HCT116 (cell line): ENCODE measurements at regions not wholly inside any gene's neighbourhood (a gene's known extent, or its start where the extent isn't known, plus 50 kb on each side); places are given as distances from the start of the nearest gene placed in this dataset.

Source experiments
- EZH2 ChIP-seq: fragments of 200-600 bp; sonication (generic); IDR thresholded peaks from 2 replicates; pipeline ENCODE4 v1.6.1; 2017; ENCODE audit warnings: antibody characterized with exemption, mixed run types
- JUND ChIP-seq: IDR thresholded peaks from 2 replicates; pipeline ENCODE4 v1.6.1; 2012
- POLR2A ChIP-seq: IDR thresholded peaks from 2 replicates; pipeline ENCODE4 v1.7.0; 2011; ENCODE audit warnings: borderline replicate concordance; ENCODE audit not compliant: insufficient read depth, insufficient read length; ENCODE audit errors: extremely low read depth
- YY1 ChIP-seq: IDR thresholded peaks from 2 replicates; pipeline ENCODE4 v1.6.1; 2011; ENCODE audit warnings: low read length, low read depth, moderate library complexity, mild to moderate bottlenecking; ENCODE audit not compliant: insufficient replicate concordance; ENCODE audit errors: extremely low read depth
- TF ChIP-seq, protein P1 (sequence below), 3 experiments: fragments of 200-600 bp in 1 of 3; sonication (generic) in 1 of 3; IDR thresholded peaks in 2 of 3; conservative IDR thresholded peaks in 1 of 3; 2 replicates each; pipeline ENCODE4 v1.5.1; 2012 to 2017; ENCODE audit warnings: low read depth in 2 of 3, low read length in 2 of 3, antibody characterized with exemption in 1 of 3, borderline replicate concordance in 1 of 3, control low read depth in 1 of 3, mild to moderate bottlenecking in 1 of 3, mixed read lengths in 1 of 3, mixed run types in 1 of 3, moderate library complexity in 1 of 3; ENCODE audit not compliant: insufficient read depth in 1 of 3

GRCh38 chr13:58134525-58134924 lies 503.0 kb downstream of the PCDH17 start:
- no peak for TF ChIP-seq EZH2
- no peak for TF ChIP-seq POLR2A
- TF ChIP-seq JUND, result no peak
- TF ChIP-seq, protein P1, sequence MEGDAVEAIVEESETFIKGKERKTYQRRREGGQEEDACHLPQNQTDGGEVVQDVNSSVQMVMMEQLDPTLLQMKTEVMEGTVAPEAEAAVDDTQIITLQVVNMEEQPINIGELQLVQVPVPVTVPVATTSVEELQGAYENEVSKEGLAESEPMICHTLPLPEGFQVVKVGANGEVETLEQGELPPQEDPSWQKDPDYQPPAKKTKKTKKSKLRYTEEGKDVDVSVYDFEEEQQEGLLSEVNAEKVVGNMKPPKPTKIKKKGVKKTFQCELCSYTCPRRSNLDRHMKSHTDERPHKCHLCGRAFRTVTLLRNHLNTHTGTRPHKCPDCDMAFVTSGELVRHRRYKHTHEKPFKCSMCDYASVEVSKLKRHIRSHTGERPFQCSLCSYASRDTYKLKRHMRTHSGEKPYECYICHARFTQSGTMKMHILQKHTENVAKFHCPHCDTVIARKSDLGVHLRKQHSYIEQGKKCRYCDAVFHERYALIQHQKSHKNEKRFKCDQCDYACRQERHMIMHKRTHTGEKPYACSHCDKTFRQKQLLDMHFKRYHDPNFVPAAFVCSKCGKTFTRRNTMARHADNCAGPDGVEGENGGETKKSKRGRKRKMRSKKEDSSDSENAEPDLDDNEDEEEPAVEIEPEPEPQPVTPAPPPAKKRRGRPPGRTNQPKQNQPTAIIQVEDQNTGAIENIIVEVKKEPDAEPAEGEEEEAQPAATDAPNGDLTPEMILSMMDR (IDR thresholded peaks at IDR 0.05 in 2 of 3, conservative IDR thresholded peaks at IDR 0.05 in 1 of 3; ENCODE audit: borderline replicate concordance in 1 of 3, insufficient read depth in 1 of 3, low read depth in 2 of 3, low read length in 2 of 3), result no peak
- no peak for TF ChIP-seq YY1
